ENCODE measurements at regions not wholly inside any gene's neighbourhood (a gene's known extent, or its start where the extent isn't known, plus 50 kb on each side); places are given as distances from the start of the nearest gene placed in this dataset.

DNA sequence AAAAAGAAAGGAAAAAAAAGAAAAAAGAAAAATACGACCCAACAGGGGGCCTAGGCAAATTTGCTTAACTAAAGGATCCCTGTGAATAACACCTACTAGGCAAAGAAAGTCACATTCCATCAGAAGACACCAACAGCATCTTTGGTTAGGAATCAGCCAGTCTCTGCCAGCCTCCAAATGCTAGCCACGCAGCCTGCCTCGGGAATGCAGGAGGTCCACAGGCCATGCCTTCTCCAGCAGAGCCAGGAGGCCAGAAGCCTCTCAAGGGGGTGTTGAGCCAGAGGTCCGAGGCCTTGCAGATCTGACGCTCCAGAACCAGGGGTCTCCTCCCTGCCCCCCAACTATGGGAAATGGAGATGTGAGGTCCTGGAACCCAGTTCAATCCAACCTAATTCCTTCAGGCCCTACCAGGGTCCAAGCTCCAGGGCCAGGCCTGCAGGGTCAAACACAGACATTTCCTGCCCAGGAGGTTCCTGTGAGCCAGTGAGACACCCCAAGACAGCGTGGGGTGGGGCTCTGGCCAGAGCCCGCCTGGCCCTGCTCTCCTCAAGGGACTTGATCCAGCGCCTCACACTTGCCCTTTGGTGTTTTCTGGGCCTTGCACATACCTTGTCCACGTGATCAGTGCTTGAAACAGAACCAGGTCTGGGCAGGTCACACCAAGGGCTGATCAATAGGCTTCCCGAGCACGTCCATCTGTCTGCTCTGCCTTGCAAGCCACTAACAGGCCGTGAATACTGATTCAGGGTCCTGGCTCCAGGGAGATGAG, 289.6 kb upstream of the ID2 start:
- Histone ChIP-seq H3K4me3 (ENCODE audit: extremely low read depth, insufficient read depth, low read length, poor library complexity, severe bottlenecking) (no peak overlapping the region), H3K27ac (ENCODE audit: low read depth, low read length, severe bottlenecking) (no peak overlapping the region), H3K9me3 (ENCODE audit: control insufficient read depth, low read length) (no peaks in the 10 kb centered on the region), H3K4me1 (ENCODE audit: control insufficient read depth, insufficient read depth, low read length, poor library complexity, severe bottlenecking) (peaks cover 9% of the 10 kb centered on the region), H3K36me3 (ENCODE audit: control insufficient read depth, insufficient read depth, low read length) (no peaks in the 10 kb centered on the region)
- WGBS, 2 experiments (ENCODE audit: insufficient coverage in 2 of 2), result 82 to 83% methylated on average over 9 to 10 of the region's 12 CpGs

DNA sequence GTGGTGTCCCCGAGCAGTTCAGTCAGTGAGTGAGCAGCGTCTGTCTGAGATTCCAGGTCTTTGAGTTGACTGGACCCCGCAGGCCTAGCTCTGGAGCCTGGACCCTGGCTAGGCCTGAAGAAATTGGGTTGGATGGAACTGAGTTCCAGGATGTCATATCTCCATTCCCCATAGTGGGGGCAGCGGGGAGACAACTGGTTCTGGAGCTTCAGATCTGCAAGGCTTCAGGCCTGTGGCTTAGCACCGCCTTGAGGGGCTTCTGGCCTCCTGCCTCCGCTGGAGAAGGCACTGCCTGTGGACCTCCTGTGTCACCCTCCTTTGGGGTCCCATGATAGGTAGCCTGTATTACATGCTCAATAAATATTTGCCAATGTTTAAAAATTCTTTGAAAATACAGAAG, 288.4 kb upstream of the ID2 start:
- peaks cover 3% of the 10 kb centered on the region for H3K9me3 ChIP-seq (ENCODE audit: control insufficient read depth, low read length)
- 93 to 100% methylated on average over 5 to 6 of the region's 6 CpGs for WGBS, 2 experiments (ENCODE audit: insufficient coverage in 2 of 2)

DNA sequence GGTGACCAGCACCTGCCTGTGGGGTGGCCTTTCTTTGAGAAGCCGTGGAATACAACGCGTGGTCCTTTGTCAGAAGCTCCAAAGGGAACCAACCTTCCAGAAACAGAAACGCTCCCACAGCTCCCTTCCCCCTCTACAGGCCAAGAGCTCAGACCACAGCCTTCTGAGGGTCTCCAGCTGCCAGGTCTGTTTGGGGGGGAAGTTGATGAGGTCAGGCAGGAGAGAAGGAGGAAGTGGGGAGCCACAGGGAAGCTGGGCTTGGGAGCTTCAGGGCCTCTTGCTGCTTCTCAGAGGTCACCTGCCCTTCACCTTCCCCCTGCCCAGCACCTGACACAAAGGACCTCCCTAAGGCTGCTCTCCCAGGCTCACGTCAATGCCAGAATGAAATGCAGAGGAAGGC, 287.7 kb upstream of the ID2 start:
- no peak overlapping the region for H3K4me3 ChIP-seq (ENCODE audit: extremely low read depth, insufficient read depth, low read length, poor library complexity, severe bottlenecking)
- H3K9me3 ChIP-seq (ENCODE audit: control insufficient read depth, low read length), result peaks cover 3% of the 10 kb centered on the region
- WGBS, 2 experiments (ENCODE audit: insufficient coverage in 2 of 2), result 87 to 100% methylated on average over 1 to 4 of the region's 5 CpGs
- no peaks in the 10 kb centered on the region for H3K36me3 ChIP-seq (ENCODE audit: control insufficient read depth, insufficient read depth, low read length)
- H3K27ac ChIP-seq (ENCODE audit: low read depth, low read length, severe bottlenecking), result no peak overlapping the region
- H3K4me1 ChIP-seq (ENCODE audit: control insufficient read depth, insufficient read depth, low read length, poor library complexity, severe bottlenecking), result peaks cover 9% of the 10 kb centered on the region

More for the DNA sequence above, 288.4 kb upstream of the ID2 start:
- H3K4me1 ChIP-seq (ENCODE audit: control insufficient read depth, insufficient read depth, low read length, poor library complexity, severe bottlenecking), result peaks cover 9% of the 10 kb centered on the region
- no peak overlapping the region for H3K4me3 ChIP-seq (ENCODE audit: extremely low read depth, insufficient read depth, low read length, poor library complexity, severe bottlenecking)
- no peak overlapping the region for H3K27ac ChIP-seq (ENCODE audit: low read depth, low read length, severe bottlenecking)
- no peaks in the 10 kb centered on the region for H3K36me3 ChIP-seq (ENCODE audit: control insufficient read depth, insufficient read depth, low read length)

DNA sequence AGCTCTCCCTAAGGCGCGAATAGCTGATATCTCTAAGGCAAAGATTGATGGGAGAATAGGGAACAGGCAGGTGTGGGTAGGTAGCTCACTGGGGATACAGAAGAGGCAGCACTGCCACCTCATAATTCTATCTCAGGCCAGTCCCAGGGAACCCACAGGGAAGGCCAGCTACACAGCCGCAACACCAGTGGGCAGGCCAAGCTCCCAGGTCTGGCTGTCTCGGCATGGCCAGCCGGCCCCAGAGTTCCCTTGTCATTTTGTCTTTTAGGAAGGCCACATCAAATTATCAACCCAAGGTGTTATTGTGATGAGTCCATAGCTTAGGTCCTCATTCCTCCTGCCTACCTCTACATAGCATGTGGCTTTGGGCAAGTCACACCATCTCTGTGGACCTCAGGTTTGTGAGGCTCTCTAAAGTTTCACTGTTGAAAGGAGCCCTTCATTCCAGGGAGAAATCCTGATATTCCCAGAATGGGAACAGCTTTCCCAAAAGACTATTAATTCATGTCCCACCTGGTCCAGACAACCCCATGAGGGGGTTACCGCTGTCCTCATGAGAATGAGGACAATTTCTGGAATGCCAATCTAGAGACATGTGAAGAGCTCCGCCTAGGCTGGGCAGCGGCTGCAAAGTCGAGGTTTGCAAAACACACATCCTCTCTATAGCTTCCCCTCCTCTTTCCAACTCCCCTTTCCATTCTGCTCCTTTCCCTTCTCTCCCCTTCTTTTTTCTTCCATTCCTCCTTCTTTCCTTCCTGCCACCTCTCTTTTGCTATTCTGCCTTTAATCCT, 287.1 kb upstream of the ID2 start:
- Histone ChIP-seq H3K4me3 (ENCODE audit: extremely low read depth, insufficient read depth, low read length, poor library complexity, severe bottlenecking) (no peak overlapping the region), H3K9me3 (ENCODE audit: control insufficient read depth, low read length) (peaks cover 3% of the 10 kb centered on the region), H3K36me3 (ENCODE audit: control insufficient read depth, insufficient read depth, low read length) (no peaks in the 10 kb centered on the region), H3K27ac (ENCODE audit: low read depth, low read length, severe bottlenecking) (no peak overlapping the region), H3K4me1 (ENCODE audit: control insufficient read depth, insufficient read depth, low read length, poor library complexity, severe bottlenecking) (peaks cover 2% of the 10 kb centered on the region)
- 88 to 90% methylated on average over 6 to 9 of the region's 9 CpGs for WGBS, 2 experiments (ENCODE audit: insufficient coverage in 2 of 2)

DNA sequence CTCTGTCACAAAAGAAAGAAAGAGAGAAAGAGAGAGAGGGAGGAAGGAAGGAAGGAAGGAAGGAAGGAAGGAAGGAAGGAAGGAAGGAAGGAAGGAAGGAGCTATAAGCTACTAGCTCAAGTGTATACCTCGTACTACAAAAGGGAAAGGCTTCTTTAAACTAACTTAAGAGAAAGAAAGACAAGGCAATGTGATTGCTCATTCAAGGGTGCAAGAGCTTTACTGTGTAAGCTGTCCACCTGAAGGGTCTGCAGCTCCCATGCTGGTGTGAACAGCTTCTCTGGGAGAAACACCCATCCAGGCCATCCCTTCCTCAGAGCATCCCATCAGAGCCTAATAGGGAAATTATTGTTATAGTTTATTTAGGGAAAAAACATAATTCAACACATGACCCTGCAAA, 286.1 kb upstream of the ID2 start:
- no peaks in the 10 kb centered on the region for H3K36me3 ChIP-seq (ENCODE audit: control insufficient read depth, insufficient read depth, low read length)
- 100% methylated on average over 1 of the region's 1 CpG; no CpG with 5 or more reads in 1 of the 2 experiments for WGBS, 2 experiments (ENCODE audit: insufficient coverage in 2 of 2)
- H3K27ac ChIP-seq (ENCODE audit: low read depth, low read length, severe bottlenecking), result no peak overlapping the region
- H3K9me3 ChIP-seq (ENCODE audit: control insufficient read depth, low read length), result peaks cover 3% of the 10 kb centered on the region
- H3K4me3 ChIP-seq (ENCODE audit: extremely low read depth, insufficient read depth, low read length, poor library complexity, severe bottlenecking), result no peak overlapping the region
- no peaks in the 10 kb centered on the region for H3K4me1 ChIP-seq (ENCODE audit: control insufficient read depth, insufficient read depth, low read length, poor library complexity, severe bottlenecking)

DNA sequence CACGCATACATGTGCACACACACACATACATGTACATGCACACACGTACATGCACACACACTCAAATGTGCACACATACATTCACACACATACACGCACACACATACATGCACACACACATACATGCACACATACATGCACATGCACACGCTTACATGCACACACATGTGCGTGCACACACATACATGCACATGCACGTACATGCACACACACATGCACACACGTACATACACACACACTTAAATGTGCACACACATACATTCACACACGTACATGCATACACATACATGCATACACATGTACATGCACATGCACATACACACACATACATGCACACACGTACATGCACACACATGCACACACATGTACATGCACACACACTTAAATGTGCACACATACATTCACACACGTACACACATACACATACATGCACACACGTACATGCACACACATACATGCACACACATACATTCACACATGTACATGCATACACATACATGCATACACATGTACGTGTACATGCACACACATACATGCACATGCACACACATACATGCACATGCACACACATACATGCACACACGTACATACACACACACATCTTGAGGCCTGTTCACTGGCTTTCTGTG, 283.7 kb upstream of the ID2 start:
- Histone ChIP-seq H3K27ac (ENCODE audit: low read depth, low read length, severe bottlenecking) (no peak overlapping the region), H3K4me3 (ENCODE audit: extremely low read depth, insufficient read depth, low read length, poor library complexity, severe bottlenecking) (no peak overlapping the region), H3K9me3 (ENCODE audit: control insufficient read depth, low read length) (peaks cover 3% of the 10 kb centered on the region), H3K4me1 (ENCODE audit: control insufficient read depth, insufficient read depth, low read length, poor library complexity, severe bottlenecking) (no peaks in the 10 kb centered on the region), H3K36me3 (ENCODE audit: control insufficient read depth, insufficient read depth, low read length) (no peaks in the 10 kb centered on the region)
- 77 to 81% methylated on average over 13 of the region's 13 CpGs for WGBS, 2 experiments (ENCODE audit: insufficient coverage in 2 of 2)

DNA sequence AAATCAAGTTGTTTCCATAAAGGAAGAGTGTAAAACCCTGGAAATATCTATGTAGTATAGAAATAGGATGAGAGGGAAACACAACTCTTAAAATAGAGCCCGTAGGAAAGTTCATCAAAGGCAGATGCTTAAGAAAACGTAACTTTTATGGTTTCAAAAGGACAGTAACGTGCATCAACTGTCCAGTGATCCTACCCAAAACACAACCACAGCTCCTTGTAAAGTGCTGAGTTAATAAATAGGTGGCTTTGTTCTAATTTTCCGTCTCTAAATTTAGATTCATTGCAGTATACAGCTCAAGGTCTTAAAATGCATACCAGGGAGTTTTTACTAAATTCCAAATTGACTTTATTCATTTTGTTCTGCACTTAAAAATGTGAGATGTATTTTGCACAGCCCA, 282.1 kb upstream of the ID2 start:
- H3K27ac ChIP-seq (ENCODE audit: low read depth, low read length, severe bottlenecking), result no peak overlapping the region
- no peaks in the 10 kb centered on the region for H3K4me1 ChIP-seq (ENCODE audit: control insufficient read depth, insufficient read depth, low read length, poor library complexity, severe bottlenecking)
- peaks cover 3% of the 10 kb centered on the region for H3K9me3 ChIP-seq (ENCODE audit: control insufficient read depth, low read length)
- WGBS, 2 experiments (ENCODE audit: insufficient coverage in 2 of 2), result no CpG with 5 or more reads among the region's 4 CpGs
- no peaks in the 10 kb centered on the region for H3K36me3 ChIP-seq (ENCODE audit: control insufficient read depth, insufficient read depth, low read length)
- H3K4me3 ChIP-seq (ENCODE audit: extremely low read depth, insufficient read depth, low read length, poor library complexity, severe bottlenecking), result no peak overlapping the region

DNA sequence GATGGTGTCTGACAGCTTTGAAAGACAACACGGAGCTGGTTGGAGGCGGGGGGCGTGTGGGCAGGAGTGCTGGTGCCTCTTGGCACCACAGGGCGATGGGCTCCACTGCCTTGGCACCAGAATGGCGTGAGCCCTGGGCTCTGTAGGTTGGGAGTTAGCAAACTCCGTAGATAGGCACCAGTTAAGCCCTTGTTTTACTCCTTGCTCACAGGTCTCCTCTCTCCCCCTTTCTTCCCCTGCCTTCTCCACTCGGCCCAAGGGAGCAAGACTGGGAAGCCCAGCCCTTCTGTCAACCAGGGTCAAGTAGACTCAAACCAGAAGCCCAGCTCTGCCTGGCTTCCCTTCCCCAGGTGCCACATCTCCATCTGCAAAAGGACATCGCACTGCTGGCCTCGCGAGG, 281.7 kb upstream of the ID2 start:
- H3K4me3 ChIP-seq (ENCODE audit: extremely low read depth, insufficient read depth, low read length, poor library complexity, severe bottlenecking), result no peak overlapping the region
- peaks cover 3% of the 10 kb centered on the region for H3K9me3 ChIP-seq (ENCODE audit: control insufficient read depth, low read length)
- 76 to 82% methylated on average over 7 to 10 of the region's 10 CpGs for WGBS, 2 experiments (ENCODE audit: insufficient coverage in 2 of 2)
- no peaks in the 10 kb centered on the region for H3K4me1 ChIP-seq (ENCODE audit: control insufficient read depth, insufficient read depth, low read length, poor library complexity, severe bottlenecking)
- H3K36me3 ChIP-seq (ENCODE audit: control insufficient read depth, insufficient read depth, low read length), result no peaks in the 10 kb centered on the region
- H3K27ac ChIP-seq (ENCODE audit: low read depth, low read length, severe bottlenecking), result no peak overlapping the region

DNA sequence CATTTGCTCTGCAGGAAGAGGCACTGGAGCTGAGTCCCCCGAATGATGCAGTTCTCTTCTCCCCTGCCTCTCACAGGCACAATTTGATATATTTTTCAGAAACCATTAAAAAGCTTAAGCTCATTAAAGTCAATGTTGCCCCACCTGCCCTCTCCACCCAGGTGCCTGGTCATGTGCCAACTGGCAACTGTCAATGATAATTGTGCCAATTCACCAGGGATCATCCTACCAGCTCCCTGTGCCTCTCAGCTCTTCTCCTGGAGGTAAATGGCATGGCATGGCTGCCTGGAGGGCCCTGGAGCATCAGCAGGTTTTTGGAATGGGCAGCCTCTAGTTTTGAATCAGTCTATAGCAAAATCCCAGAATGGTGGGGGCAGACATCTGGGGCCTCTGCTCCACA, 279.6 kb upstream of the ID2 start:
- no peak overlapping the region for H3K27ac ChIP-seq (ENCODE audit: low read depth, low read length, severe bottlenecking)
- no peaks in the 10 kb centered on the region for H3K4me1 ChIP-seq (ENCODE audit: control insufficient read depth, insufficient read depth, low read length, poor library complexity, severe bottlenecking)
- no peaks in the 10 kb centered on the region for H3K36me3 ChIP-seq (ENCODE audit: control insufficient read depth, insufficient read depth, low read length)
- H3K9me3 ChIP-seq (ENCODE audit: control insufficient read depth, low read length), result peaks cover 3% of the 10 kb centered on the region
- H3K4me3 ChIP-seq (ENCODE audit: extremely low read depth, insufficient read depth, low read length, poor library complexity, severe bottlenecking), result no peak overlapping the region
- WGBS, 2 experiments (ENCODE audit: insufficient coverage in 2 of 2), result 91 to 92% methylated on average over 1 of the region's 1 CpG

DNA sequence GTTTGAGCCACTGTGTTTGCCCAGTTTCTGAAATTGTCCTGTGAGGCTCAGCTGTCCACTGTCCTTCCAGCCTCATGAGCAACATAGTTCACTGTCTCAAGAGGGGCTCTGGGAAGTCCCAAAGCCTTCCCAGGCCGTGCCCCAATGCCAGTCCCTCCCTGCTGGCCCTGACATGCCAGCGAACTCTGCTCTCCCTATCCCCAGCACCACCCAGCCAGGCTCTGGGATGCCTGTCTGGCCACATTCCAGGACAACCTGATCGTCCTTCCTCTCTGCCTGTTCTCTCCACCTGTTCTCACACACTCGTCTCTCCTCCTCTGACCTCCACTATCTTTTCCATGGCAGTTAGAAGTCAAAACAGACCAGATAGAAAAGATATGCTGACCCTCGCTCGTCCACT, 278.0 kb upstream of the ID2 start:
- Histone ChIP-seq H3K27ac (ENCODE audit: low read depth, low read length, severe bottlenecking) (no peak overlapping the region), H3K9me3 (ENCODE audit: control insufficient read depth, low read length) (no peaks in the 10 kb centered on the region)
- 91 to 94% methylated on average over 5 to 6 of the region's 6 CpGs for WGBS, 2 experiments (ENCODE audit: insufficient coverage in 2 of 2)

More for the DNA sequence above, 278.0 kb upstream of the ID2 start:
- no peaks in the 10 kb centered on the region for H3K36me3 ChIP-seq (ENCODE audit: control insufficient read depth, insufficient read depth, low read length)
- no peaks in the 10 kb centered on the region for H3K4me1 ChIP-seq (ENCODE audit: control insufficient read depth, insufficient read depth, low read length, poor library complexity, severe bottlenecking)
- H3K4me3 ChIP-seq (ENCODE audit: extremely low read depth, insufficient read depth, low read length, poor library complexity, severe bottlenecking), result no peak overlapping the region

Measured in mesodermal cell (in vitro differentiated cells).